Large intestine (tissue), 3 donors: ENCODE measurements at regions not wholly inside any gene's neighbourhood (a gene's known extent, or its start where the extent isn't known, plus 50 kb on each side); places are given as distances from the start of the nearest gene placed in this dataset.

Experiments used
- DNase-seq, 2 donors: peaks; one replicate each; pipeline versions ENCODE4 v3.0.0 to v3.0.0-alpha.2; 2013
- H3K27ac ChIP-seq: one replicate; pipeline ENCODE4 v1.5.1; 2013; ENCODE audit warnings: low read length
- H3K27me3 ChIP-seq: 2 replicates; pipeline ENCODE4 v1.6.1; 2013; ENCODE audit warnings: low read length; ENCODE audit not compliant: control insufficient read depth, insufficient read depth
- H3K36me3 ChIP-seq: 2 replicates; pipeline ENCODE4 v1.6.1; 2013; ENCODE audit warnings: low read length; ENCODE audit not compliant: control insufficient read depth, insufficient read depth
- H3K4me1 ChIP-seq: one replicate; pipeline ENCODE4 v1.6.1; 2013; ENCODE audit warnings: low read length; ENCODE audit not compliant: control insufficient read depth, insufficient read depth
- H3K4me3 ChIP-seq: one replicate; pipeline ENCODE4 v1.5.1; 2013; ENCODE audit warnings: low read length
- H3K9me3 ChIP-seq: one replicate; pipeline ENCODE4 v1.6.1; 2013; ENCODE audit warnings: mild to moderate bottlenecking, low read depth, low read length, moderate library complexity; ENCODE audit not compliant: control insufficient read depth
- WGBS: methylation state at CpG from one replicate; pipeline ENCODE4 v1.1.5; 2013; ENCODE audit warnings: low lambda C conversion rate; ENCODE audit not compliant: insufficient coverage; 5-methylcytosine and 5-hydroxymethylcytosine counted together

- Histone ChIP-seq H3K9me3 (peaks cover 8% of the 10 kb centered on the region), H3K27me3 (no peaks in the 10 kb centered on the region), H3K36me3 (no peaks in the 10 kb centered on the region), H3K4me1 (peaks cover 5% of the 10 kb centered on the region), H3K4me3 (no peak overlapping the region), H3K27ac (no peak overlapping the region)
- whole genome bisulfite sequencing, result no CpG with 5 or more reads among the region's 1 CpG
- DNase-seq, result no peak
Measured at GRCh38 chr6:22021966-22022365, 274.9 kb downstream of the PRL start.

- Histone ChIP-seq H3K27ac (no peak overlapping the region), H3K4me1 (peaks cover 5% of the 10 kb centered on the region), H3K9me3 (peaks cover 8% of the 10 kb centered on the region), H3K27me3 (no peaks in the 10 kb centered on the region), H3K36me3 (no peaks in the 10 kb centered on the region), H3K4me3 (no peak overlapping the region)
- no peak for DNase-seq
- no CpG with 5 or more reads among the region's 5 CpGs for whole genome bisulfite sequencing
Measured at GRCh38 chr6:22023937-22024336, 272.9 kb downstream of the PRL start.

- Histone ChIP-seq H3K4me1 (peaks cover 5% of the 10 kb centered on the region), H3K36me3 (no peaks in the 10 kb centered on the region), H3K9me3 (peaks cover 8% of the 10 kb centered on the region), H3K27ac (peak overlapping the region; percentile 9), H3K27me3 (no peaks in the 10 kb centered on the region), H3K4me3 (no peak overlapping the region)
- no peak for DNase-seq
- 100% methylated on average over 1 of the region's 4 CpGs for WGBS
Measured at GRCh38 chr6:22024973-22025467, 271.8 kb downstream of the PRL start.

GRCh38 chr6:22025468-22026163 lies 271.2 kb downstream of the PRL start:
- Histone ChIP-seq H3K27me3 (no peaks in the 10 kb centered on the region), H3K4me1 (peaks cover 5% of the 10 kb centered on the region), H3K4me3 (no peak overlapping the region), H3K9me3 (peaks cover 8% of the 10 kb centered on the region), H3K36me3 (no peaks in the 10 kb centered on the region), H3K27ac (peak overlapping the region; percentile 9)
- WGBS, result 100% methylated on average over 1 of the region's 9 CpGs
- peak in 1 of 2 donors; percentile 37 for DNase-seq

DNA sequence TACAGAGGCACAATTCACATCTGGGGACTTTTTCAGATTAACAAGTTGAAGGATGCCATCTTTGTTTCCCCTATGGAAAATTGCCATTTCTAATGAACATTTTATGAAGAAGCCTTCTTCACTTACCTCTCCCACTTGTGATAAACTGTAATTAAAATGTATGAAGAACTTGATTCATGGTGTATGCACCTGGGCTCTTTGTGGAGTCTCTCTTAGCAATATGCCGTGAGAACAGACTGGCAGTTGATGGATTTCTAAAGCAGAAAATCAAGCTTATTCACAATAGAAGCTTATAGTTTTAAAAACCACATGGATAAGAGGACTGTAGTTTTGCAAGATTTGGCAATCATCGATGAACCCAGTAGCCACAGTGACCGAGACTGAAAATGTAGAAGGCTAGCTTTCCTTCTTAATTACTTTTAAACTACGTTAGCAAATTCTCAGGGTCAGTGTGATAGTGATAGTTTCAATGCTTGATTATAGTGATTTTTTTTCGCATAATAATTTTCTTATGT lies 270.6 kb downstream of the PRL start:
- H3K4me1 ChIP-seq, result peaks cover 5% of the 10 kb centered on the region
- H3K4me3 ChIP-seq, result no peak overlapping the region
- H3K27me3 ChIP-seq, result no peaks in the 10 kb centered on the region
- peaks cover 8% of the 10 kb centered on the region for H3K9me3 ChIP-seq
- peak overlapping the region; percentile 2 for H3K27ac ChIP-seq
- DNase-seq, result no peak
- WGBS, result 100% methylated on average over 1 of the region's 5 CpGs
- H3K36me3 ChIP-seq, result no peaks in the 10 kb centered on the region

GRCh38 chr6:22027040-22027725 lies 269.7 kb downstream of the PRL start:
- no peak overlapping the region for H3K4me3 ChIP-seq
- peaks cover 5% of the 10 kb centered on the region for H3K4me1 ChIP-seq
- H3K36me3 ChIP-seq, result no peaks in the 10 kb centered on the region
- WGBS, result no CpG with 5 or more reads among the region's 8 CpGs
- H3K9me3 ChIP-seq, result no peaks in the 10 kb centered on the region
- no peak for DNase-seq
- H3K27ac ChIP-seq, result no peak overlapping the region
- H3K27me3 ChIP-seq, result no peaks in the 10 kb centered on the region

- H3K4me3 ChIP-seq, result no peak overlapping the region
- peaks cover 5% of the 10 kb centered on the region for H3K4me1 ChIP-seq
- no peak overlapping the region for H3K27ac ChIP-seq
- DNase-seq, result no peak
- no peaks in the 10 kb centered on the region for H3K27me3 ChIP-seq
- H3K9me3 ChIP-seq, result no peaks in the 10 kb centered on the region
- H3K36me3 ChIP-seq, result no peaks in the 10 kb centered on the region
- 100% methylated on average over 1 of the region's 7 CpGs for WGBS
Measured at GRCh38 chr6:22028403-22029090, 268.3 kb downstream of the PRL start.

DNA sequence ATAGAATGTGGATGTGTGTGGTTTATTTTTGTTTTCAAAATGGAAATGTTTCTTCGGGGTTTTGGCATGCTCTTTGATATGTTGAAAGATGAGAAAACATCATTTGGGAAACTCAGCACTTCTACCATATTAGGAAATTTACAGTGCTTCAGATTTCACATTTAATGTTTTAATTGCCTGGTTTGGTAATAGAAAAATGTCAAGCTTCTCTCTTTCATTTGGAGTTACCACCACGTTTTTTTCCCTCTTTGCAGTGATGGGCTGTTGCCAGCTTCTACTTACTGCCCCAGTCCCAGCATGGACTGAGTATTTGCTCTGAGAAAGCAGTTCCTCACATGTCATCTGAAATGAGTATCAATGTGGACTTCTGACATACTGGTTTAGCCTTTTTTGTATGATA lies 267.7 kb downstream of the PRL start:
- Histone ChIP-seq H3K4me1 (peaks cover 5% of the 10 kb centered on the region), H3K4me3 (no peak overlapping the region), H3K27me3 (no peaks in the 10 kb centered on the region), H3K36me3 (no peaks in the 10 kb centered on the region), H3K27ac (no peak overlapping the region), H3K9me3 (no peaks in the 10 kb centered on the region)
- 83% methylated on average over 1 of the region's 2 CpGs for WGBS
- DNase-seq, result no peak

GRCh38 chr6:22030730-22031619 lies 265.9 kb downstream of the PRL start:
- H3K36me3 ChIP-seq, result no peaks in the 10 kb centered on the region
- WGBS, result 86% methylated on average over 4 of the region's 6 CpGs
- no peak overlapping the region for H3K27ac ChIP-seq
- H3K27me3 ChIP-seq, result no peaks in the 10 kb centered on the region
- no peak overlapping the region for H3K4me3 ChIP-seq
- no peak for DNase-seq
- peaks cover 5% of the 10 kb centered on the region for H3K4me1 ChIP-seq
- H3K9me3 ChIP-seq, result no peaks in the 10 kb centered on the region
